Activated CD4-positive, alpha-beta T cell treated with anti-CD3 and anti-CD28 coated beads, Interleukin-10, Interleukin-2, amounts not matched to agents 100 ng/mL and 50 ng/mL, durations not matched to agents 16 hours and 8 hours (primary cell): ENCODE measurements at regions not wholly inside any gene's neighbourhood (a gene's known extent, or its start where the extent isn't known, plus 50 kb on each side); places are given as distances from the start of the nearest gene placed in this dataset.

Source experiments
- DNase-seq: peaks from one replicate; pipeline ENCODE4 v3.0.0-alpha.2; 2020

DNA sequence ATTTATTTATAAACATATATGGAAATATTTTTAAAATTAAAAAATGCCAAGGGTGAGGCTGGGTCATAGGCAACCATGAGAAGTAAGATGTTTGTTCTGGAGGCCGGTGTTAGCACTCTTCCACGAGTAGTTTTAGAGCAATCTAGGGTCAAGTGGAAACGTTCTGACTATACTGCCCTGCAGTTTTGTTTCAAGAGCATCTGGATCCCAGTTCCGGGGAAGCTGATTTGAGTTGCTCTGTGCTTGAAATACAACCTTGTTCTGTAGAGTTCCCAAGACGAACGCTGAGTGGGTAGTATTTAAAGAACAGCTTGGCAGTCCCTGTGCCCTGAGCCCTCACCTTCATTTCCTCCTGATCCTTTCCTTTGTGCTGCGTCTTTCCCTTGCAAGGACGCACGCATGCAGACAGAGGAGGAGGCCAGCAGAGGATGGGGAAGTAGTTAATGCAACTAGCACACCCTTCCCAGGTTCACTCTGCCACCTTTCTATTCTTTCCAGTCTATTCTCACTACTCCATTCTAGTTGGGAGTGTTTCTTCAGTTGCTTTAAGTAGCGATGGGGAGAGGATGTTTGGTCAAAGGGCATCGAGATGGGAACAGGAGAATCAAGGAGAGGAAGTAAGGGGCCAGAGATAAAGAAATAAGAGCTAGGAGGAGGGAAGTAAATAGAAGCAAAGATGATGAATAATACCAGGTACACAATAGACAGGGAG, 68.3 kb upstream of the ZSWIM6 start:
- DNase-seq, result no peak

DNA sequence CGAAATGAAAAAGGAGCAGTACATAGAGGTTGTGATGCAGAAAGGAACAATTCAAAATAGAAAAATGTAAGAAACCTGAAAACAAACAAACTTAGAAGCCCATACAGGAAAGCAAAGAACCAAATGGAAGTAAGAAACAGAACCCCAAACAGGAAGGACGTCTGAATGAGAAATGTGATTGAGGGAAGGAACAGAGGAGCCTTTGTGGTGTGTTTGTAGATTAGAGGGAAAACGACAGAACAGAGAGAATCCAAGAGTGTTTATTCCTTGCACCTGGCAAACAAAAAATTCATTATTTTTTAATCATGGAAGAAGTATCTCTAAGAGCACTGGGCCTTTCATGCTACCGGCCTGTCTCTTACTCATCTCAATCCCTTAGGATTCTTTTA, 67.8 kb upstream of the ZSWIM6 start:
- no peak for DNase-seq

DNA sequence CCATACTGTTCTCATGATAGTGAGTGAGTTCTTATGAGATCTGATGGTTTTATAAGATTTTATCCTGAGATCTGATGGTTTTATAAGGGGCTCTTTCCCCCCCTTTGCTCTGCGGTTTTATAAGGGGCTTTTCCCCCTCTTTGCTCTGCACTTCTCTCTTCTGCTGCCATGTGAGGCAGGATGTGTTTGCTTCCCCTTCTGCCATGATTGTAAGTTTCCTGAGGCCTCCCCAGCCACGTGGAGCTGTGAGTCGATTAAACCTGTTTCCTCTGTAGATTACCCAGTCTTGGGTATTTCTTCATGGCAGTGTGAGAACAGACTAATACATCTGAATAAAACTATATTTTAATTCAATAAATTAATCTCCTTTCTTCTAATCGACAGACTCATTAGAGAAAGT, 64.9 kb upstream of the ZSWIM6 start:
- no peak for DNase-seq

DNA sequence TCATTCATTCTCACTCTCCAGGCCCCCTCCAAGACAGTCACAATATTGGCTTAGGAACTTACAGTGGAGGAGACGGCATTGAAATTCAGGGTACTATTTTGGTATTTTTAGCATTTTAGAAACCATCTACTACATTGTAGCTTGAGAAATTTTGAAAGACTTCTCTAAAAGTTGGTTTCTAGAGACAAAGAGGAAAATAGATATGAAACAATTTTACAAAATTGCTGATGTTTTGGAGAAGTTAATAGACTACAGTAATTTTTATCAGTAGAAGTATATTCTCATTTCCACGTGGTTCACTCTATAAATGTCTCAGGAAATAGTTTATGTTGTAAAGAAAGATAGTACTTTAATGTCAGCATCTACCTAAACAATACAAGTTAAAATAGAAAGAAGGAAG, 63.2 kb upstream of the ZSWIM6 start:
- DNase-seq, result no peak

DNA sequence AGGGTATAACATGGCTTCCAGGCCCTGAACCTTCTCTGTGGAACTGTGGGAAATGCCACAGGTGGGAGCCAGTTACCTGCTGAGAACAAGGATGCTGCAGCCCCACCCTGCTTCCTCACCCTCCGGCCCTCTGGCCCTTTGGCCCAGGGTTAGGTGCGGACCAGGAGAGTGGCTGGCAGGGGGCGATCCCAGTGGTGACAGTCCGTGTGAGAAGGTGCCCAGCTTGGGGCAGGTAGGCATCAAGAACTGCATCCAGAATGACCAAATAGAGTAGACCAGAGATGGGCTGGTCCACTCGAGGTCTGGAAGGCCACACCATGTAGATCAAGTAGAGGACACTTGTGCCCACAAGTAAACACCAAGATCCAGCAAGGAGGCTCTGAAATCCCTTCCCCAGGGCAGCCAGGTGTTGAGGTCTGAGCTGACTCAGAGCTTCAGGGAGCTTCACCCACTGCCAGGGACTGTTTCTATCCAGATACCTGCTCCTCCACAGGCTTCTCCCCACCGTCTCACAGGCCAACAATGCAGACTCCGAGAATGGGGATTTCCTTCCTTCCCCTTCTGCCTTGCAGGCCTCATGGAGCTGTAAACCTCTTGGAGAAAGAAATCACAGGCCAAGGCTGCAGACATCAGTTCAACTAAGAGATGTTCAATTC, 61.4 kb upstream of the ZSWIM6 start:
- no peak for DNase-seq

DNA sequence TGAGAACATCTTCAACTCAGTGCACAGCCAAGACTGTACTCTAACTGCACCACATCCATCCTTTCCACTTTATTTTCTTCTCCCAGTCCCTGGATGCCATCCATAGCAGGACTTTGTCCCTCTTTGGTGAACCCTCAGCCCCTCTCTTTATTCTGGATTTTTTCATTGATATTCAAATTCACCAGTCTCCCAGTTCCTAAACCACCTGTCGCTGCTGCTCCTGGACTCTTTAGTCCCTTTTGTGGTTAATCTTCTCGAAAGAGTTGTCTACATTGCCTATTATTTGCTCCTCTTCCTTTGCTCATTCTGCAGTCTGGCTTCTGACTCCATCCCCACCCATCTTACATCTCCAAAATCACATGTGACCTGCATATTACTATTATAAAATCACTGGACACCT, 59.4 kb upstream of the ZSWIM6 start:
- no peak for DNase-seq

DNA sequence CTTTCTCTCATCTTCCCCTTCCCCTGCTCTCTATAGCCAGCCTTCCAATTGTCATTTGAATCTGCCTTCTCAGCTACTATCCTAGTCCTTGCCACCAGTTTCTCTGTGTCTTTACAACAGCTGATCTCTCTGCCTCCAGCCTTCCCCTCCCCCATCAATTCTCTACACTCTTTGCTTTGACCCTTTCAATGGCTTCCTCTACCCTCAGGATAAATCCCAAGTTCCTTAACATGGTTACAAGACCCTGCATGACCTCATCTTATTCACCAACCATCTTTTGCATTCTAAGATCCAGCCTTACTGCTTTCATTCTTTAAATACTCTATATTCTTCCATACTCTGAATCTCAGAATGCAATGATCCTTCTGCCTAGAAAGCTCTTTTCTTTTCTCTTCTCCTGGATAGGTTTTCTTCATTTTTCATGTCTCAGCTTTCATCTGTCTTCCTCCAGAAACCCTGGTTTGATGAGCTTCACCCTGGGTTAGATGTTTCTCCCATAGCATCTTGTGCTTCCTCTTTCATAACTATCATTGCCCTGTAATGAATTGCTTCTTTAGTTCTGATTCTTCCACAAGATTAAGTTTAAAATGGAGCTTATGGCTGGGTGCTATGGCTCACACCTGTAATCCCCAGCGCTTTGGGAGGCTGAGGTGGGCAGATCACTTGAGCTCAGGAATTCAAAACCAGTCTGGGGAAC, 58.6 kb upstream of the ZSWIM6 start:
- DNase-seq, result no peak

DNA sequence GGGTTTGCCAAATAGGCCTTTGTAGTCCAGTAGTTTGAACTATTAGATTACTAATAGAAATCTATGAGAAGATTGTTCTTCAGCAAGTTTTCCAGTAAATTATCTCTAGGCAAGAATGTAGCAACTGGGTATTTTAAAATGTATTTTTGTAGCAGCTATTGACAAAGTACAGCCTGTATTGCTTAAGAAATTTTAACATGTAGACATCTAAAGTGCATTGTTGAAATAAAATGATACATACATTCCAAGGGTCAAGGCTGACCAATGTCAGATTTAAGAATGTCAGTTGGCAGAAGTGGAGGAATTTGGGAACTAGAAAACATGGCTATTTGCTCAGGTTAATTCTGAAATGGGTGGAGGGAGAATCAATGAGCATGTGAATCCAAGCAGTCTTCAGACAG, 57.5 kb upstream of the ZSWIM6 start:
- DNase-seq, result no peak

DNA sequence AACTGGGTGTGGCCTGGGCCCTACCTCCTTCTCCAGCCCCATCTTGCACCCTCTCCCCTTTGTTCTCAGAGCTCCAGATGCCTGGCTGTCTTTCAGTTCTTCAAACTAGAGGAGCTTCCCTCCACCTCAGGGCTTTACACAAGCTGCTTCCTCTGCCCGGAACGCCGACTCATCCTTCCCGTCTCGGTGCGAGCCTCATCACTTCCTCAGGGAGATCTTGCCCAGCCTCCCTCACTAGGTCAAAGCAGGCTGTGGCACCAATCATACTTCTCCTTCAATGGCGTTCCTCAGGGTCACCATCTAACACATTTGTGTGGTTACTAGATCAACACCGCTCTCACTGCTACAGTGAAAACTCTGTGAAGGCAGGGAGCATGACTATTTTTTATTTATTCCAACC, 56.2 kb upstream of the ZSWIM6 start:
- DNase-seq, result peak; percentile 51

DNA sequence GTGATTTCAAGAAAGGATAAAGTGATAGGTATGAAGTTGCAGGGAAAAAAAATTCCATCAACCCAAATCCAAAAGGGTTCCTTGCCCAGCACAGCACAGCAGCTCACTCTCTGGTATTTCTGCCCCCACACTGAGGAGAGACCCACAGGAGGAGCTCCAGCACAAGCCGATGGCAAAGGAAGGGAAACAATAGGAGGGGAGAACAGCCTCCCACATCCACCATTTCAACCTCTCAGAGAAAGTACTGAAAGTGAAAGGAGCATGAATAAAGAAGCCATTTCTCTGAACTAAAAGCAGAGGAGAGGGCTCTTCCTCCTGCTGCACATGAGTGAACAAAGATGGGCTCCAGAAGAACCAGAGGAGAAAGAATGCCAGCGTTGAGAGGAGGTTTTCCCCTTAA, 54.9 kb upstream of the ZSWIM6 start:
- peak; percentile 20 for DNase-seq

DNA sequence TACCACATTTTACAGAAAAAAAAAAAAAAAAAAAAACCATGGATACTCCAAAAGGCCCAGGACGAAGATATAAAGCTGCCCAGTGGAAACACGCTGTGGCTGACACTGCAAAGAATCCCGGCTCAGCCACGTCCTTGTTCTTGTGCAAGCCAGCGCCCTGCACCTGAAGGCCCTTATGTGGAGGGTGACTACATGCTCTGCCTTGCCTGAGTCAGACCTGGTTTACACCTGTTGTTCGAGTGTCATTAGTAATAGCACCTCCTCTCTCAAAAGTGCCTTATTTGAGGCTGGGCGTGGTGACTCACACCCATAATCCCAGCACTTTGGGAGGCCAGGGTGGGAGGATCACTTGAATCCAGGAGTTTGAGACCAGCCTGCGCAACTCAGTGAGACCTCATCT, 54.3 kb upstream of the ZSWIM6 start:
- no peak for DNase-seq

DNA sequence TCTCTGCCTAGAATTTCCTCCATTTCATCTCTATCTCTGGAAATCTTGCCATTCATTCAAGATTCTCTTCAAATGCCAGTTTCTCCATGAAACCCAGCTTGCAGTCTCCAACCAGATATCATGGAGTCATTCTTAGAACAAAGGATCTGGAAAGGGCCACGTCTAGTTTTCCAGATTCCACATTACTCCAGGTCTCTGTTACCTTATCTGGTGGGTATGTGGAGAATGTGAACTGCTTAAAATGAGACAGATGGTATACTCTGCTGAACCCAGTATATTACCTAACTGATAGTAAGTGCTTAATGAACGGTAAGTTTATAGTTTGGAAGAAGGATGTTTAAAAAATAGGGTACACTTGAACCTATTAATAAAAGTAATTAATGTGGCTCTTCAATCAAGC, 52.3 kb upstream of the ZSWIM6 start:
- DNase-seq, result no peak

DNA sequence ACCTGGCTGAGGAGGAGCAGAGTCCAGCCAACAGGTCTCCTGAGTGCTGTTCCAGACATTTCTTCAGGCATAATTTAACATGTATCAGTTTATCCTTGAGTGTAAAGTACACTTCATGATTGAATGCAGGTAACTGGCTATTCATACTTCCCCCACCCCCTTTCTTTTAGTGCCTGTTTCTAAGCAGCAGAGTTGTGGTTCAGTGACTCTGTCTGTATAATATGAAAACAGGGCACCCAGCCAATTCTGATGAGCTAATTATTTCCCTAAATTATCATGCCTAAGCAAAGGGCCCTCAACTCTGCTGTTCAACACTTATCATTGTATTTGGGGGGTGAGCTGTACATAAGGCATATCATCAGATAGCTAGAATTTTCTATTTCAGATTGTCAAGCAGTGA, 51.9 kb upstream of the ZSWIM6 start:
- DNase-seq, result no peak

DNA sequence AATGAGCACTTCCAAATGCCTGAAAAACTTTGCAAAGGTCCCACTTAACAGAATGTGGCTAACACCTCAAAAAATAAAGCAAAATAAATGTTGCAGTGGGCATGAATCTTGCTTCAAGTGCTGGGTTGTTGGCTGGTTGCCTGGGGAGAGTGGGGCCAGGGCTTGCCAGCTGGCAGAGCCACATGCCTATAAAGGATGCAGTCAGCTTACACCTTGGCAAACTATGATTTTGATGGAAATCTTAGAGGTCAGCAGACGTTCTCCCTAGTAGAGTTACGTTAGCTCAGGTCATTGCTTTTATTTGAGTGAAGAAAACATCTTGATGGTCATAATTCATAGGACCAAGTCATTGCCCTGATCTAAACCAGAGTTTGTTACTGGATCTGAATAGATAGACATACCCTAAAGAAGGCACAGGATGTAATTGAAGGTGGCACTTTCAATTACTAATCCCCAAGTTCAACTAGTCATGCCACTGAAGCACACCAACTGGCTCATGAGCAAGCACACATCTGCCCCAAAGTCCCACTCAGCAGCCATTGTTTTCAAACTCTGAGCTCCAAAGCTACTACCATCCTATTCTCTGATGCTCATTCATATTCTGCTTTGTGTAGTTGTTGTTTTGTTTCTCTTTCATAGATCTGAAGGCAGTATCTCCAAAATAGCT, 51.2 kb upstream of the ZSWIM6 start:
- DNase-seq, result peak; percentile 18

DNA sequence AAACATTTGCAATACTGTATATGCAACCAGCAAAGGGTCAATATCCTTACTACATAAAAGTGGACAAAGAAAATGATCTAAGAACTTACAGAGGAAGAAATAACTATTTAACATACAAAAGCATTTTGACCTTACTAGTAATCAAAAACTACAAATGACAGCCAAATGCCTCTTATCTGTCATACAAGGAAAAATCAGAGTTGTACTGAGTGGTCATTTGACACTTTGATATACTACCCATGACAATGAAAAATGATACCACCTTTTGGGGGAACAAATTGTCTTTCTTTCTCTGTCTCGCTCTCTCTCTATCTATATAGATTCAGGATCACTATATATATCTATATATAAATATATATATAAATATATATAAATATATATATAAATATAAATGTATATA, 50.4 kb upstream of the ZSWIM6 start:
- DNase-seq, result no peak
